Middle frontal gyrus (tissue), 1 donor: ENCODE measurements at regions not wholly inside any gene's neighbourhood (a gene's known extent, or its start where the extent isn't known, plus 50 kb on each side); places are given as distances from the start of the nearest gene placed in this dataset.
"Not testable (repeated sequence)": the region's sequence is repeated elsewhere in the genome, so short reads cannot be mapped to it uniquely, and the experiment has no call there.

Experiments used
- DNase-seq: peaks from one replicate; pipeline ENCODE4 v3.0.0-alpha.2; 2015; ENCODE audit warnings: low spot score; ENCODE audit errors: extremely low spot score

DNA sequence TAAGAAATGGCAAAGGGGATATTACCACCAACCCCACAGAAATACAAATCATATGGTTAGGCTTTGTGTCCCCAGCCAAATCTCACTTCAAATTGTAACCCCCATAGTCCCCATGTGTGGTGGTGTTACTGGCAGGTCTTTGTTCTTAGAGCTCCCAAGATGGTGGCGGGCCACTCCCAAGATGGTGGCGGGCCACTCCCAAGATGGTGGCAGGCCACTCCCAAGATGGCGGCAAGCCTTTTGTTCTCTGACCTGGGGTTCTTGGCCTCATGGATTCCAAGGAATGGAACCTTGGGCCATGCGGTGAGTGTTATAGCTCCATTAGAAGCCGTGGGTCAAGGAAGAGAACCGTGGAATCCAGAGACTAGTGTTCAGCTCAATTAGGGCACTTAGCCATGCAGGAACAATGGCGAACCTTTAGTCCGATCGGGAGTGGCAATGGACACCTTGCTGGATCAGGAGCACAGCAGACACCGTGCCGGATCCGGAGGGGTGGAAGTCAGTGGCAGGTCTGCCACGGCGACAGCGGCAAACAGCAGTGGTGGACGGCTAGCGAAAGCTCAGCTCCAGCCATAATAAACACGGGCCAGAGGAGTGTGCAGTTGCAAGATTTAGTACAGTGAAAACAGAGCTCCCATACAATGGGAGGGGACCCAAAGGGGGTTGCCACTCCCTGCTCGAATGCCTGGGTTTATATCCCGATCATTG, 949.9 kb upstream of the NCAM2 start:
- not testable (repeated sequence) for DNase-seq

DNA sequence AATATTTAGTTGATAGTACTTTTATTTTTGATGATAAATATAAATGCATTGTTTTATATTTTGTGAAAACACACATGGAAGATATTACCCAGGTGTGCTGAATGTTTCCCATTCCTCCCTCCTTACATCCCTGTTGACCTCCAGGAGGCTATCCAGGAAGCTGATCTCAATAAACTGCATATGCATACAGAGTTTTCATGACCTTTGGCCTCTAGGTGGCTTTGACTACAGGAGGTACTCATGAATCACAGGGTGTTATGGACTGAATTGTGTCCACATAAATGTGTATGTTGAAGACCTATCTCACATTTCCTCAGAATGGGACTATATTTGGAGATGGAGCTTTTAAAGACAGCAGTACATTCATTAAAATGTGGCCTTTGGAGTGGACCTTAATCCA, 914.9 kb upstream of the NCAM2 start:
- no peak for DNase-seq

- DNase-seq: no peak
Measured at GRCh38 chr21:20083925-20084324, 914.3 kb upstream of the NCAM2 start.

- DNase-seq: no peak
Measured at GRCh38 chr21:20086508-20086907, 911.7 kb upstream of the NCAM2 start.

DNA sequence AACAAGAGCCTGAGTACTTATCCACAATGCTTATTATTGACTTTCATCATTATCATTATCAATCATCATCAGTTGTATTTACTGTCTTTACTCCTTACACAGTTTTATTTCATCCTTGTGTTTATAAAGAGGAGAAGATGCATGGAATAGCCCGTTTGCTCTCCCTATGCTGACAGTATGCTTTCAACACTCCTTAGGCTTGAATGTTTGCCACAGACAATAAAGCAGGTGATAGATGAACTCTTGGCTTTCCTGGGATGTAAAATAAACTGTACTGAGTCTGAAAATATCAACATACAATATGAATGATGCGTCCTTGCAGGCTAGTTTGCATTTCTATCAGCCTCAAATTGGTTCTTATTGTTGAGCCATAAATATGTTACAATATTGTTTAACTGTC, 891.8 kb upstream of the NCAM2 start:
- DNase-seq: no peak

- DNase-seq: no peak
Measured at GRCh38 chr21:20108016-20108415, 890.2 kb upstream of the NCAM2 start.

DNA sequence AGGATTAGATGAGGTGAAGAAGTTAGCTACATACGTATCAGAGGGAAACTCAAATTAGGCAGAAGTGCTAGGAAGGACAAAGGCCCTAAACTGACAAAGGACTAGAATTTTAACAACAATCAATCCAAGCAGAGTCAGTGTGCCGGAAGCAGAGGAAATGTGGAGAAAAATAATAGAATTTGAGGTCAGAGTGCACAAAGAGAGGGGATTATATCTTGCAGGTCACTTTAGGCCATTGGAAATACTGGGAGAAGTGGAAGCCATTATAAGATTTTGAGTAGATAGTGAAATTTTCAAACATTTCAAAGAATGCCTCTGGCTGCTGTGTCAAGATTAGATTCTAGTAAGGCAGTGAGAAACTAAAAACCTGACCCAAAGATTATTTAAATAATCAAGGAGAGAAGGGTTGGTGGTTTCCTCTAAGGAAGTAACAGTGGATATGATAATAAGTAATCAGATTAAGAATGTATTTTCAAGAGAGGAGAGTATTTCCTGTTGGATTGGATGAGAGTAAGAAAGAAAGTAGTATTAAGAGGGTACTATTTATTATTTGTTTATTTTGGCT, 889.2 kb upstream of the NCAM2 start:
- no peak for DNase-seq

- no peak for DNase-seq
Measured at GRCh38 chr21:20110368-20110767, 887.8 kb upstream of the NCAM2 start.

DNA sequence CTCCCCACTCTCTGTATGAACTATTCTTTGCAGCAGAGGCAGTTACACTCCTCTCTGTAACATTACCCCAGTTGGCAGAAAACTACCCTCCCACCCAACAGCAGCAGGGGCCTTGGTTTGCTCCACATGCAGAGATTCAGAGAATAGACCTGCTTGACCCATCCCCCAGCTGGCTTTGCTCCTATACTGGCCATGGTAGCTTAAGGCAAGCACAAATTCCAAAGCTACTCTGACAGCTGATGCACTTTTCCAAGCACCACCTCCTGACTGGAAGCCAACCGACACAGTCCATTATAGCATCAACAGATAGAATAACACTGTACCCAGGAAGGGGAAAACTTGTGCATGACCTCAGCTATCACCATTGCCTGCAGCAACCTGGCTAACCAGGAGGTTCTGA, 846.5 kb upstream of the NCAM2 start:
- no peak for DNase-seq

DNA sequence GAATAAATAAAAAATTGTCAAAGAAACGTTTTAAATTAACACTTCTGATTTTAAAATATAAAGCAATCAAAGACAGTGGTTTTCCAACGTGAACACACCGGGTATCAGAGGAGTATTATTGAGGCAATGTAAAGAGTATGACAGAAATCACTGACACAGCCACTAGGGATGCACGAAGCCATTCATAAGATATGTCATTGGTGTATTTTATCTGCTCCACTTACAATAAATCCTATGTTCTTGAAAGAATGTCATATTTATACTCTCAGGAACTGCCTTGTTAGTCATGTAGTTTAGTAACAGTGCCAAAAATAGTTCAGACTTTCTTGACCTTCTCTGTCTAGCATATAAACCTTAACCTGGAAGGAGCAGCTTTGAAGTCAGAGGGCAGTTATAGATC, 835.0 kb upstream of the NCAM2 start:
- no peak for DNase-seq

DNA sequence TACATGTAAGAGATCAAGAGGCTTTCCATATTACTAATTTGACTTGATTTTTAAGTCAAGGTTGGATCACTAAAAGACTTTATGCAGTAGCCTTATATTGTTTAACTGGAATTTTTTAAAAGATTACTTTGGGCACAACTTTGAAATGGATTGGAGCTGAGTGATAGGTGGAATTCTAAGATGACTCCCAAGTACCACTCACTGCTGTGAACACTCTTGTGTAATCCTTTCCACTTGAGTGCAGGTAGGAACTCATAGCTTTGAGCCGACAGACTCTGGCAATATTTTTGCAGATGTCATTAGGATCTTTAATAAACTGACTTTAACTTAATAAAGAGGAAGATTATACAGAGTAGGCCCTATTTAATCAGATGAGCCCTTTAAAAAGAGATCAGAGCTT, 831.1 kb upstream of the NCAM2 start:
- DNase-seq: no peak

- DNase-seq: no peak
Measured at GRCh38 chr21:20169812-20170576, 828.2 kb upstream of the NCAM2 start.

- DNase-seq: no peak
Measured at GRCh38 chr21:20186186-20186585, 812.0 kb upstream of the NCAM2 start.

- no peak for DNase-seq
Measured at GRCh38 chr21:20187028-20187427, 811.2 kb upstream of the NCAM2 start.

GRCh38 chr21:20201323-20201722, 796.9 kb upstream of the NCAM2 start:
- DNase-seq: not testable (repeated sequence)

- no peak for DNase-seq
Measured at GRCh38 chr21:20207335-20207734, 790.9 kb upstream of the NCAM2 start.

- no peak for DNase-seq
Measured at GRCh38 chr21:20215959-20216358, 782.2 kb upstream of the NCAM2 start.

- no peak for DNase-seq
Measured at GRCh38 chr21:20220586-20220985, 777.6 kb upstream of the NCAM2 start.

DNA sequence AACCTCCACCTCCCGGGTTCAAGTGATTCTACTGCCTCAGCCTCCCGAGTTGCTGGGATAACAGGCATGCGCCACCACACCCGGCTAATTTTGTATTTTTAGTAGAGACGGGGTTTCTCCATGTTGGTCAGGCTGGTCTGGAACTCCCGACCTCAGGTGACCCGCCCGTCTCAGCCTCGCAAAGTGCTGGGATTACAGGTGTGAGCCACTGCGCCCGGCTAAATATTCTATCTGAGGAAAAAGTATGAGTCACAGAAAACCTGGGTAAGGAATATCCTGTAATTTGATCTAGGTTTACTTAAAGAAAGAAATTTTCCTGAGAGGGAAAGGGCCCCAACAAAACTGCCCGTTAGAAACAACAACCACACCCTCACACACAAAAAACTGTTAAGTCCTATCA, 776.2 kb upstream of the NCAM2 start:
- not testable (repeated sequence) for DNase-seq

DNA sequence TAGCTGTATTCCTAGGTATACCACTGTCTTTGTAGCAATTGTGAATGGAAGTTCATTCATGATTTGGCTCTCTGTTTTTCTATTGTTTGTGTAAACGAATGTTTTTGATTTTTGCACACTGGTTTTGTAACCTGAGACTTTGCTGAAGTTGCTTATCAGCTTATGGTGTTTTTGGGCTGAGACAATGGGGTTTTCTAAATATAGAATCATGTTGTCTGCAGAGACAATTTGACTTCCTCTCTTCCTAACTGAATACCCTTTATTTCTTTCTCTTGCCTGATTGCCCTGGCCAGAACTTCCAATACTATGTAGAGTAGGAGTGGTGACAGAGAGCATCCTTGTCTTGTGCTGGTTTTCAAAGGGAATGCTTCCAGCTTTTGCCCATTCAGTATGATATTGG, 761.6 kb upstream of the NCAM2 start:
- DNase-seq: not testable (repeated sequence)

DNA sequence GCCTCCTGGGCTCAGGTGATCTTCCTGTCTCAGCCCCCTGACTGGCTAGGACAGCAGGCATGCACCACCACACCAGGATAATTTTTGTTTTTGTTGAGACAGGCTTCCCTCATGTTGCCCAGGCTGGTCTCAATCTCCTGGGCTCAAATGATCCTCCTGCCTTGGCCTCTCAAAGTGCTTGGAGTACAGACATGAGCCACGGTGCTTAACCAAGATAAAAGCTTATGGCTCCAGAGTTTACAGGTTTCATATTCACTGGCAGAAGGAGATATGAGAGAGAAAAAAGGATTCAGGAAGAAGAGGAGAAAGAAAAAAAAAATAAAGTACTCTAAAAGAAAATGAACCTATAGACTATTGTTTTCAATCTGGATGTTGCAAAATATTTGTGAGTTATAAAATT, 748.8 kb upstream of the NCAM2 start:
- DNase-seq: no peak

GRCh38 chr21:20250337-20250736, 747.9 kb upstream of the NCAM2 start:
- no peak for DNase-seq

DNA sequence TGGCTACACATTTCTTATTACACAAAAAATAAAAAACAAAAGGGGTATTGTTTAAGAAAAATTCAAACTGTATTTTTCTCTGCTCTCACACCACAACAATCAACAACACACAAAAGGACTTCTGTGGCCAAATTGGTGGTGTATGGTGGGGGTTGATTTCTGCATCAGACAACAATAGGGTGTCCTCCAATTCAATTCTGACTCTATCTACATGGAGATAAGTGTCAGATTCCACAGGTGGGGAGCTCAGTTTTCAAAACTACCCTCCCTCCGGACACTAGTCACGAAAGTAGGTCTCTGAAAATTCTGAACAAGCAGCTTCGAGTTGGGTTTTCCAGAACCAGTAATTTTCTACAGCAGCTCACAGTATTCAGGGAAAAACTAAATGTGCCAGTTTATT, 744.9 kb upstream of the NCAM2 start:
- no peak for DNase-seq
